ENCODE measurements at regions not wholly inside any gene's neighbourhood (a gene's known extent, or its start where the extent isn't known, plus 50 kb on each side); places are given as distances from the start of the nearest gene placed in this dataset.

- TF ChIP-seq CTCF (IDR thresholded peaks at IDR 0.05; ENCODE audit: poor library complexity) (no peak), EZH2 (IDR thresholded peaks at IDR 0.05; ENCODE audit: borderline replicate concordance) (no peak), EZH2phosphoT487 (IDR thresholded peaks at IDR 0.05; ENCODE audit: low read depth, severe bottlenecking, unreplicated experiment) (no peak)
Observed at GRCh38 chr3:31027191-31027761, 132.8 kb upstream of the GADL1 start.
